ENCODE measurements at regions not wholly inside any gene's neighbourhood (a gene's known extent, or its start where the extent isn't known, plus 50 kb on each side); places are given as distances from the start of the nearest gene placed in this dataset.

GRCh38 chr12:123067654-123068053, 83.2 kb downstream of the PITPNM2 start:
- H3K36me3 ChIP-seq (ENCODE audit: low read depth, low read length), result no peaks in the 10 kb centered on the region
- no peaks in the 10 kb centered on the region for H3K9me2 ChIP-seq (replicated peaks; ENCODE audit: low read length)
- intact Hi-C loops (cut with micrococcal nuclease), result no loop called here
- H4K20me1 ChIP-seq (ENCODE audit: low read length), result no peaks in the 10 kb centered on the region
- H3K4me2 ChIP-seq (ENCODE audit: low read length), result no peak overlapping the region
- BruUV-seq (replicated peaks), result no TSS peak
- H2AFZ ChIP-seq (ENCODE audit: low read length), result no peak overlapping the region
- H3K79me2 ChIP-seq (ENCODE audit: low read length), result no peaks in the 10 kb centered on the region
- H3K27me3 ChIP-seq (ENCODE audit: low read length), result no peaks in the 10 kb centered on the region
- DNase-seq (no peak), ATAC-seq (no peak)
- H3F3A ChIP-seq (ENCODE audit: low read length, unreplicated experiment), result no peaks in the 10 kb centered on the region
- ChIA-PET CTCF (no interaction called here), POLR2A (ENCODE audit: unreplicated experiment) (no interaction called here)
- no peaks in the 10 kb centered on the region for H3K9me3 ChIP-seq (ENCODE audit: low read length)
- H3K4me3 ChIP-seq (ENCODE audit: low read length), result no peak overlapping the region
- no peak for TF ChIP-seq EZH2phosphoT487 (IDR thresholded peaks at IDR 0.05; ENCODE audit: borderline replicate concordance, low read length)
- no peak for TF ChIP-seq CTCF (conservative IDR thresholded peaks at IDR 0.05; ENCODE audit: low read depth, low read length)
- no peak for TF ChIP-seq EZH2 (IDR thresholded peaks at IDR 0.05; ENCODE audit: low read length, unreplicated experiment)
- H3K4me1 ChIP-seq (ENCODE audit: insufficient read depth, low read length), result peaks cover 24% of the 10 kb centered on the region
- H3K9ac ChIP-seq (ENCODE audit: low read length), result no peak overlapping the region
- H3K27ac ChIP-seq (ENCODE audit: low read length), result no peak overlapping the region

- Histone ChIP-seq H3K27me3 (ENCODE audit: low read length) (no peaks in the 10 kb centered on the region), H2AFZ (ENCODE audit: low read length) (no peak overlapping the region), H3K36me3 (ENCODE audit: low read depth, low read length) (no peaks in the 10 kb centered on the region), H3F3A (ENCODE audit: low read length, unreplicated experiment) (no peaks in the 10 kb centered on the region), H3K27ac (ENCODE audit: low read length) (no peak overlapping the region), H3K4me2 (ENCODE audit: low read length) (no peak overlapping the region), H3K79me2 (ENCODE audit: low read length) (no peaks in the 10 kb centered on the region), H3K9me3 (ENCODE audit: low read length) (no peaks in the 10 kb centered on the region), H4K20me1 (ENCODE audit: low read length) (no peaks in the 10 kb centered on the region), H3K4me1 (ENCODE audit: insufficient read depth, low read length) (peaks cover 32% of the 10 kb centered on the region), H3K9me2 (replicated peaks; ENCODE audit: low read length) (no peaks in the 10 kb centered on the region), H3K9ac (ENCODE audit: low read length) (no peak overlapping the region), H3K4me3 (ENCODE audit: low read length) (no peak overlapping the region)
- BruUV-seq (replicated peaks), result no TSS peak
- ATAC-seq, result no peak
- intact Hi-C loops (cut with micrococcal nuclease), result no loop called here
- CTCF ChIA-PET, result no interaction called here
- no peak for DNase-seq
- TF ChIP-seq EZH2 (IDR thresholded peaks at IDR 0.05; ENCODE audit: low read length, unreplicated experiment), result no peak
- TF ChIP-seq CTCF (conservative IDR thresholded peaks at IDR 0.05; ENCODE audit: low read depth, low read length), result no peak
- no peak for TF ChIP-seq EZH2phosphoT487 (IDR thresholded peaks at IDR 0.05; ENCODE audit: borderline replicate concordance, low read length)
- POLR2A ChIA-PET (ENCODE audit: unreplicated experiment), result no interaction called here
Measured at GRCh38 chr12:123066384-123066710, 84.5 kb downstream of the PITPNM2 start.

GRCh38 chr12:123065676-123066383, 85.1 kb downstream of the PITPNM2 start:
- intact Hi-C loops (cut with micrococcal nuclease), result no loop called here
- Histone ChIP-seq H3K4me1 (ENCODE audit: insufficient read depth, low read length) (peaks cover 31% of the 10 kb centered on the region), H3K36me3 (ENCODE audit: low read depth, low read length) (no peaks in the 10 kb centered on the region), H4K20me1 (ENCODE audit: low read length) (no peaks in the 10 kb centered on the region), H3K27me3 (ENCODE audit: low read length) (no peaks in the 10 kb centered on the region), H2AFZ (ENCODE audit: low read length) (no peak overlapping the region), H3F3A (ENCODE audit: low read length, unreplicated experiment) (no peaks in the 10 kb centered on the region), H3K4me3 (ENCODE audit: low read length) (no peak overlapping the region), H3K4me2 (ENCODE audit: low read length) (no peak overlapping the region), H3K9me2 (replicated peaks; ENCODE audit: low read length) (no peaks in the 10 kb centered on the region), H3K27ac (ENCODE audit: low read length) (no peak overlapping the region), H3K79me2 (ENCODE audit: low read length) (no peaks in the 10 kb centered on the region), H3K9me3 (ENCODE audit: low read length) (no peaks in the 10 kb centered on the region), H3K9ac (ENCODE audit: low read length) (no peak overlapping the region)
- DNase-seq (no peak), ATAC-seq (no peak)
- ChIA-PET POLR2A (ENCODE audit: unreplicated experiment) (no interaction called here), CTCF (no interaction called here)
- TF ChIP-seq EZH2phosphoT487 (IDR thresholded peaks at IDR 0.05; ENCODE audit: borderline replicate concordance, low read length) (no peak), CTCF (conservative IDR thresholded peaks at IDR 0.05; ENCODE audit: low read depth, low read length) (no peak), EZH2 (IDR thresholded peaks at IDR 0.05; ENCODE audit: low read length, unreplicated experiment) (no peak)
- no TSS peak for BruUV-seq (replicated peaks)

All from PC-3 (cell line).